ENCODE measurements at regions not wholly inside any gene's neighbourhood (a gene's known extent, or its start where the extent isn't known, plus 50 kb on each side); places are given as distances from the start of the nearest gene placed in this dataset.

DNA sequence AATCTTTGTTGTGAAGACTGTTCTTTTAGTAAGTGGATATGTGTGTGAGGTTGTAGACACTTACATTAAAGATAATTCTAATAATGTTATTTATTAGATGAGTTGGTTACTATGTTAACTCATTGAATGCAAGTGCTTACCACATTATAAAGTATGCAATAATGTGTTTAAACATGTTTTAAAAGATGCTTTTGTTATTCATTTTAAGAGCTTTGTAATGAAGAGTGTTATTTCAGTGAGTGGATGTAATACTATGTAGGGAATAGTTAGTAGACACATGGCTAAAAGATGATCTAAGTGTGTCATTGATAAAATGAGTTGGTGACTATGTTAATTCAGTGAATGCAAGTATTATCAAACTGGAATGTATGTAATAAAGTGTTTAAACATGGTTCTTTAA, 70.0 kb upstream of the VOPP1 start:
- TF ChIP-seq, protein P1, sequence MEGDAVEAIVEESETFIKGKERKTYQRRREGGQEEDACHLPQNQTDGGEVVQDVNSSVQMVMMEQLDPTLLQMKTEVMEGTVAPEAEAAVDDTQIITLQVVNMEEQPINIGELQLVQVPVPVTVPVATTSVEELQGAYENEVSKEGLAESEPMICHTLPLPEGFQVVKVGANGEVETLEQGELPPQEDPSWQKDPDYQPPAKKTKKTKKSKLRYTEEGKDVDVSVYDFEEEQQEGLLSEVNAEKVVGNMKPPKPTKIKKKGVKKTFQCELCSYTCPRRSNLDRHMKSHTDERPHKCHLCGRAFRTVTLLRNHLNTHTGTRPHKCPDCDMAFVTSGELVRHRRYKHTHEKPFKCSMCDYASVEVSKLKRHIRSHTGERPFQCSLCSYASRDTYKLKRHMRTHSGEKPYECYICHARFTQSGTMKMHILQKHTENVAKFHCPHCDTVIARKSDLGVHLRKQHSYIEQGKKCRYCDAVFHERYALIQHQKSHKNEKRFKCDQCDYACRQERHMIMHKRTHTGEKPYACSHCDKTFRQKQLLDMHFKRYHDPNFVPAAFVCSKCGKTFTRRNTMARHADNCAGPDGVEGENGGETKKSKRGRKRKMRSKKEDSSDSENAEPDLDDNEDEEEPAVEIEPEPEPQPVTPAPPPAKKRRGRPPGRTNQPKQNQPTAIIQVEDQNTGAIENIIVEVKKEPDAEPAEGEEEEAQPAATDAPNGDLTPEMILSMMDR (IDR thresholded peaks at IDR 0.05), result no peak
- TF ChIP-seq POLR2A (IDR thresholded peaks at IDR 0.05), result no peak

All from suprapubic skin (tissue), 3 donors.